PC-3 (cell line): ENCODE measurements at regions not wholly inside any gene's neighbourhood (a gene's known extent, or its start where the extent isn't known, plus 50 kb on each side); places are given as distances from the start of the nearest gene placed in this dataset.

ENCODE experiments used
- EZH2 ChIP-seq: fragments of 300-600 bp; sonication (generic); IDR thresholded peaks from one replicate; pipeline ENCODE4 v1.6.1; 2017; ENCODE audit warnings: antibody characterized with exemption, mild to moderate bottlenecking, low read length; ENCODE audit not compliant: unreplicated experiment
- EZH2phosphoT487 ChIP-seq: fragments of 300-600 bp; sonication (generic); IDR thresholded peaks from 2 replicates; pipeline ENCODE4 v1.6.1; 2018; ENCODE audit warnings: mild to moderate bottlenecking, antibody characterized with exemption, low read length, borderline replicate concordance
- TF ChIP-seq, protein P1 (sequence below): fragments of 300-600 bp; sonication (generic); conservative IDR thresholded peaks from 2 replicates; pipeline ENCODE4 v1.5.1; 2017; ENCODE audit warnings: antibody characterized with exemption, low read depth, mild to moderate bottlenecking, low read length

DNA sequence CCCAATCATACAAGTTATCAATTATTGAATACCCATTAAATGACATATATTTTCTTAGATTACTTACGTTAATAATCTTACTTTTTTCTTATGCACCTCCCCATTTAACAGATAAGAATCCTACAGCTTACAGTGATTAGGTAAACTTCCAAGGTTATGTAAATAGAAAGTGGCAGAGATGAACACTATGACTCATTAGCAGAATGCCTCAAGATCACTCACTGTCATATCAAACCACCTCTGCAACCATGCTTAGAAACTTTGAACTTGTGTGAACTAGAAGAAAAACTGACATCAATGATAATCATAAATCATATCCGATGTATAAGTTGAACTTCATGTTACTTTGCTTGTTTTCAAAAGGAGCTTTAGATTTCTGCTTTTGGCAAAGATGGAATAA, 911.6 kb upstream of the ARPP21 start:
- TF ChIP-seq EZH2phosphoT487 (no peak), EZH2 (no peak)
- TF ChIP-seq, protein P1, sequence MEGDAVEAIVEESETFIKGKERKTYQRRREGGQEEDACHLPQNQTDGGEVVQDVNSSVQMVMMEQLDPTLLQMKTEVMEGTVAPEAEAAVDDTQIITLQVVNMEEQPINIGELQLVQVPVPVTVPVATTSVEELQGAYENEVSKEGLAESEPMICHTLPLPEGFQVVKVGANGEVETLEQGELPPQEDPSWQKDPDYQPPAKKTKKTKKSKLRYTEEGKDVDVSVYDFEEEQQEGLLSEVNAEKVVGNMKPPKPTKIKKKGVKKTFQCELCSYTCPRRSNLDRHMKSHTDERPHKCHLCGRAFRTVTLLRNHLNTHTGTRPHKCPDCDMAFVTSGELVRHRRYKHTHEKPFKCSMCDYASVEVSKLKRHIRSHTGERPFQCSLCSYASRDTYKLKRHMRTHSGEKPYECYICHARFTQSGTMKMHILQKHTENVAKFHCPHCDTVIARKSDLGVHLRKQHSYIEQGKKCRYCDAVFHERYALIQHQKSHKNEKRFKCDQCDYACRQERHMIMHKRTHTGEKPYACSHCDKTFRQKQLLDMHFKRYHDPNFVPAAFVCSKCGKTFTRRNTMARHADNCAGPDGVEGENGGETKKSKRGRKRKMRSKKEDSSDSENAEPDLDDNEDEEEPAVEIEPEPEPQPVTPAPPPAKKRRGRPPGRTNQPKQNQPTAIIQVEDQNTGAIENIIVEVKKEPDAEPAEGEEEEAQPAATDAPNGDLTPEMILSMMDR, result no peak
